Stimulated activated CD4-positive, alpha-beta T cell treated with anti-CD3 and anti-CD28 coated beads, Interleukin-1b, Interleukin-23, amount 100 ng/mL, for 4 hours (primary cell): ENCODE measurements at regions not wholly inside any gene's neighbourhood (a gene's known extent, or its start where the extent isn't known, plus 50 kb on each side); places are given as distances from the start of the nearest gene placed in this dataset.
"Not testable (repeated sequence)": the region's sequence is repeated elsewhere in the genome, so short reads cannot be mapped to it uniquely, and the experiment has no call there.

Experiments used
- DNase-seq, 2 donors: peaks; one replicate each; pipeline ENCODE4 v3.0.0-alpha.2; 2020; ENCODE audit warnings: low read depth in 2 of 2

DNA sequence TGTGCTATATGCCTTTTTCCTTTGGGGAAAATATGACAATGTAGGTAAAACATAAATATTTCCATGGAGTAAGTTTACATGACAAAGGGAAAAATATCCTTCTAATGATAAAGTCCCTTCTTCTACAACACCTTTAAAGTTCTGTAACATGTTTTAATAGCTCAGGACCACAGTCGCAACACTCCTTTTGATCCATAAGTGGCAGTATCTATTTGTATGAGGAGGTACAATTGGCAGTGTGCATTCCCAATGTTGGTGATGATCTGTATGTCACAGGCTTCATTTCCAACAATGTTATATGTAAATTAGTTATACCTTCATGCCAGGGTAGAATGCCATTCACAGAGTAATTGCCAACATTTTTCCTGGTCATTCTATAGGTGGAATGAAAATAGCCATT lies 127.1 kb upstream of the CCNH start:
- no peak for DNase-seq

GRCh38 chr5:87536365-87536764 lies 123.6 kb upstream of the CCNH start:
- DNase-seq = no peak

- DNase-seq = no peak
Measured at GRCh38 chr5:87535706-87536105, 123.0 kb upstream of the CCNH start.

DNA sequence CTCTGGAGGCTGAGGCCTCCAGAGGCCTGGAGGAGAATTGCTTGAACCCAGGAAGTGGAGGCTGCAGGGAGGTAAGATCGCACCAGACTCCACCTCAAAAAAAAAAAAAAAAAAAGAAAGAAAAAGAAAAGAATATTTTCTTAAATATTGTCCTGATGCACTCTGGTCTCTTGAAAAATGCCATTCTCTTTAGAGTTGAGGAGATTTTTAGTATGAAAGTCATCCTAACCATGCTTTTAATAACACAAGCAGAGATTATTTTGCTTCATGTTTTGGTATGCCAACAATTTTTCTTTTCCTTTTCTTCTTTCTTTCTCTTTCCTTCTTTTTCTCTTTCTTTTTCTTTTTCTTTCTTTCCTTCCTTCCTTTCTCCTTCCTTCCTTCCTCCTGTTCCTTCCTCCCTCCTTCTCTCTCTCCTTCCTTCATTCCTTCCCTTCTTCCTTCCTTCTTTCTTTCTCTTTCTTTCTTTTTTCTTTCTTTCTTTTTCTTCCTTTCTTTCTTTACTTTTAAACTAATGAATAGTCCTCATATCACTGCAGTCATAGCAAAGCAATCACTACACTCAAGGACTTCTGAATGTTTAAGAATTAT lies 116.9 kb upstream of the CCNH start:
- no peak for DNase-seq

GRCh38 chr5:87526131-87526530 lies 113.4 kb upstream of the CCNH start:
- DNase-seq = no peak

GRCh38 chr5:87524217-87524616 lies 111.5 kb upstream of the CCNH start:
- DNase-seq = no peak

GRCh38 chr5:87511778-87512177 lies 99.0 kb upstream of the CCNH start:
- not testable (repeated sequence) for DNase-seq

DNA sequence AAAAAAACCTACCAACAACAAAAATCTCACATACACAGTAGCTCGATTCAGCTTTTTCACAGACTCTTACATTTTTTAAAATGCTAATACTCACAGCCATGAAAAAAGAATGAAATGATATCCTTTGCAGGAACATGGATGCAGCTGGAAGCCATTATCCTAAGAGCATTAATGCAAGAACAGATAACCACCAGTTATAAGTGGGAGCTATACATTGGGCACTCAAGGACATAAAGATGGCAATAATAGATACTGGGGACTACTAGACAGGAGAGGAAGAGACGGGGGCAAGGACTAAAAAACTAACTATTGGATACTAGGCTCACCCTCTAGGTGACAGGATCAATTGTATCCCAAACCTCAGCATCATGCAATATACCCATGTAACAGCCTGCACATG lies 90.3 kb upstream of the CCNH start:
- no peak for DNase-seq

DNA sequence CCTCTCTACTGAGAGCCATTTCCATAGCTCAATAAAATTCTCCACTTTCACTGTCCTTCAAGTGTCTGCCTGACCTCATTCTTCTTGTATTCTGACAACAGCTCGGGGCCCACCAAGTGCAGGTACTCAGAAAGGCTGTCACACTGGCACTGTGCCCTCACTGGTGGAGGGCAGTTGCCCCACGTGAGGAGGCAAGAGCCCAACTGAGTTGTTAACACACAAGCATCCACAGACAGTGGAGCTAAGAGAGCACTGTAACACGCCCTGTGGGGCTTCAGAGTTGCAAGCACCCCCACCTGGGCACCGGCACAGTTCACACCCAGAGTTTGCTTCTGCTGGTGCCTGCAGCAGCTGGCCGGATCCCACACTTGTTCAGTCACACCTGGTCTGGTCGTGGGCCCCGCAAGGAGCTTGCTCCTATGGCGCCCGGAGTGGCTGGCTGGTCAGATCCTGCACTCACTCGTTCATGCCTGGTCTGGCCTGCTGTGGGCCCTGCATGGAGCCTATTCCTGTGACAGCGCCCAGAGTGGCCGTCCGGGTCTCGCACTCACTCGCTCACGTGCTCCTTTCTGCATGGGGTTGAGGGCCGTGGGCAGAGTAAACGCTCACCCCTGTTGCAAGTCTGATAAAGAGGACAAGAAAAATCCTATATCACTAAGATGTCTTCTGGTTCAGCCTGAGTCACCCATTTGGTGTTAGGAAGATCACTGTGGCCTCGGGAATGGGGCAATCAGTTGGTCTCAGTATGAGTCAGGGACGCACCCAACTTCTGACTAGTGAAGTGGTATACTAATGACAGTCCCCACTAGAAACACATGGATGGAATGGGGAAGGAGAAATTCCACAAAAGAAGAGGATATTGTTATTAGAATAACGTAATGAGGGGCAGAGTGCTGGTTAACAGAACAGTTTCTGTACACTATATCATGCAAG lies 87.0 kb upstream of the CCNH start:
- no peak for DNase-seq
